ENCODE measurements at regions not wholly inside any gene's neighbourhood (a gene's known extent, or its start where the extent isn't known, plus 50 kb on each side); places are given as distances from the start of the nearest gene placed in this dataset.
A peak's percentile ranks its signal among the peaks of the same experiment; 100 is the strongest.

DNA sequence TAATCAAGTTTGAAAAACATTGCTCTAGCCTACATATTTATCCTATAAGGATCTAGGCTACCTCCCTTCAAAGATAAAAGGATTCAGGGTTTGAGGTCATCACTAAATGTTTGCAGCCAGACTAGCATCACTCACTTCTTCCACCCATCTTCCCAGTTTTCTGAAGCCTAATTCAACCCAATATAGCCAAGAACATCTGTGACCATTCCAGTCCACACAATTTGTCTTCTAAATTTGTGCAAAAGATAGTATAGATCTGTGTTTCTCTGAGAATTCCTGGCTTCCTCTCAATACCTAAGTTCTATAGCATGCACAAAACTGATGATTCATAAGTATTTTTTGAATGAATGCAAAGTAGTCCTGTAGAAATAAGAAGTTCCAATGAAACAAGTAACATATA lies 103.0 kb upstream of the CDK1 start:
- DNase-seq (no peak), ATAC-seq (no peak)
- intact Hi-C loops (cut with DNase I): no loop called here

DNA sequence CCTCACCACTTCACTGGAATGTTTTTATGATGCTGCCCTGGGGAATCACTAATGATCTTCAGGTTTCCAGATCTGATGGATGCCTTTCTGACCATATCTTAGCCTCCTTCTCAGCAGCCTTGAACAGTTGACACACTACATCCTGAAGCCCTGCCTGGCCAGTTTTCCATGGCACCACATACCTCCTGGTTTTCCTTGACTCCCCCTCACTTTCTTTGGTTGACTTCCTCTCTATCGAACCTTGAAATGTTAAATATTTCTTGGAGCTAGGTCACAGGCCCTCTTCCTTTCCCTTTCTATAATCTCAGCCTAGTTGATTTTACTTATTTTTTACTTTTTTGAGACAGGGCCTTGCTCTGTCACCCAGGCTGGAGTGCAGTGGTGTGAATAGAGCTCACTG lies 108.8 kb upstream of the CDK1 start:
- ATAC-seq (no peak), DNase-seq (no peak)
- intact Hi-C loops (cut with DNase I): no loop called here

DNA sequence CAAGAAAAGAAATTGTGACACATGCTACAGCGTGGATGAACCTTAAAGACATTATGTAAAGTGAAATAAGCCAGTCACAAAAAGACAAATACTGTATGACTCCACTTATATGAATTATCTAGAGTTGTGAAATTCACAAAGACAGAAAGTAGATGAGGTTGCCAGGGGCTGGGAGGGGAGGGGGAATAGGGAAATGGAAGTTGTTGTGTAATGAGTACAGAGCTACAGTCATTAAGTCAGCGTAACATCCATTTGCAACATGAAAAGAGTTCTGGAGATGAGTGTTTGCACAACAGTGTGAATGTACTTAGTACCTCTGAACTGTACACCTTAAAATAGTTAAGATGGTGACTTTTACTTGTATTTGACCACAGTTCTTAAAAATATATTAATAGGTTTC lies 112.1 kb upstream of the CDK1 start:
- intact Hi-C loops (cut with DNase I): no loop called here
- ATAC-seq: peak in 1 of 2 donors; percentile 58
- DNase-seq: no peak

DNA sequence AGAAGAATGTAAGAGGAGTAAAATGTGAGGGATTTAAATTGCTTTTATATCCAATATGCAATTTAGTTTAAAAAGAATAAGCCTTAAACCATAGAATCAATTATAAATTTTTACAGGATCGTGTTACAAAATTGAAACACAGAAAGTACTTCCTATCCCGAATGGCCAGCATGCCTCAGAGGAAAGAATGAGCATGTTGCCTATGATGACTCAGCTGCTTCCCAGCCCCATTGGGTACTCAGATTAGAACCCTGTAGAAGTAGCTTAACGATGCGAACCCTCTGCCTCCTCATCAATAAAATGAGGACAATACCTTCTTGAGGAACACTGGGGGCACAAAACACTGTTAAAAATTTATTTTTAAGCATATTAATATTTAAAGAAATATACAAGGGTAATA lies 113.4 kb upstream of the CDK1 start:
- intact Hi-C loops (cut with DNase I): no loop called here
- DNase-seq: no peak
- ATAC-seq: no peak

DNA sequence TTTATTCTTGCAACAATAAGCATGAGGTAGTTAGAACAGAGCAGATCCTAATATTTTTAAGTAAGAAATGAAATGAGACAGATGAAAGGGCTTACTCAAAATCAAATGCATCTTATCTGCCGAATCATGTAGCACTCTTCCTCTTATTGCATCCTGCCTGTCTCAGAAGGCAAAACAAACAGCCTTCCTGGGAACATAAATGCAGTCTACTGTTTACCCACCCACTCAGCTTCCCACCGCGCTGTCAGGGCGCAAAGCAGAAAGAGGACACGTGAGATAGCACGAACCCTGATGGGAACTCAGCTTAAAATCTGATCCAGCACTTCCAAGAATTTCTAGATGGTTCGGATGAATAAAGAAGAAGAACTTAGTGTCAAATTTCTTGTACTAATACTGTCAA lies 114.4 kb upstream of the CDK1 start:
- intact Hi-C loops (cut with DNase I): no loop called here

DNA sequence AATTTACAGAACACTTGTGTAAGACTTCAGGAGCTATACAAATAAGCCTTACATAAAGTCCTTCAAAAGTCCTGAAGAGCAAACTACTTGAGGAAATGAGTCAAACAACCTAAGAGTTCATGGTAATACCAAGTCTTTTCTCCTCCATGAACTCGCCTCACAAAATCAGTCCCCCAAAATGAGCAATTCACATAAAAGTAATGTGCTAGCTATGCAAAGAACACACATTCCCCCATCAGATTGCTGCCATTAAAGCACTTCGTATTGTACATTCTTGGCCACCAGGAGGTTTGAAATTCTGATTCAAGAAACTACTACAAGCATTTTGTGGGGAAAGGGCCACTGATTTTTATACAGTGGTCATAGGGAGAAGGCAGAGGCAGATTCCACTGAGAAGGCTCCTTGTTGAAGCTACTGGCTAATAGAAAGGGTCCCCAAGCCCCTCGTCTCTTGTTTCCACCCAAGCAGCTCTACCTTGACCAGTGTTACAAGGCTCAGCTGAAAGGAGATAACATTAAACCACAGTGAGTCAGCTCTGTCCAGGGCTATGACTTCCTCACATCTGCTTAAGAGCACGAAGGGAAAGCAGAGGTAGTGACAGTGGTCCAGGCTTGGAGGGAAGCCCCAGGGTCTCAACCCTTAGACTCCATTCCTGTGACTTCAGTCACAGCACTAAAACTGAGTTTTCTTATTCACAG lies 115.2 kb upstream of the CDK1 start:
- ATAC-seq (no peak), DNase-seq (no peak)
- intact Hi-C loops (cut with DNase I): no loop called here

More for the DNA sequence above, 114.4 kb upstream of the CDK1 start:
- ATAC-seq: no peak
- DNase-seq: no peak

DNA sequence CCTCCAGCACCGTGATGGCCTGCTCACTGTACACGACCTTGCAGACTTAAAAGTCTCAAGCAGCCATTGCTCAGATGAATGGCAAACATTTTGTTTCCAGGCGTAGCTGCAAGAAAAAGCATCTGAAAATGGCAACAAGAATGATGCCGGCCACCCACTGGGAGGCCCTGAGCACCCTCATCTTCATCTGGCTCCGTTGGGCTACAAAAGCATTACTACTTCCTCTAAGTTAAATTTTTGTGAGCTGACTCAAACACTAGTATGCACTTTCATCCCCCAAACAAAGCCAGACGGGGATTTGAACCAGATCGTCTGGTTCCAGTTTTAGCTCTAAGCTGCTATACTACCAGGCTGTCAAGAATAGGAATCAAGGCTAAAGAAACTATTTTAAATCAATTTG lies 116.6 kb upstream of the CDK1 start:
- DNase-seq: no peak
- no peak for ATAC-seq
- intact Hi-C loops (cut with DNase I): no loop called here

DNA sequence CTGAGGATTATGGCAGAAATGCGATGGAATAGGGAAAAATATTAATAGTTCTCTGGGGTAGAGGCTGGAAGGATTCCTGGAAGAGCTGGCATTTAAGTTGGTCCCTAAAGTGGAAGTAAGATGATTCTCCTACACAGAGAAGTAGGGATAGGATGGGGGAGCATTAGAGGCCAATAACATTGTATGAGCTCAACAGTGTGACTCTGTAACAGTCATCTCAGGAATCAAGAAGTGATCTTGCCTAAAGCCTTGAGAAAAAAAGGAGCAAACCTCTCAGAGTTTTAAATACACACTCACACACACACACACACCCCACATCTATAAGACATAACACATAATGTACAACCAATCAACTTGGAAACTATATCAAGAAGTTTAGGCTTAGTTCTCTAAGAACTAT lies 117.7 kb upstream of the CDK1 start:
- ATAC-seq: no peak
- intact Hi-C loops (cut with DNase I): no loop called here
- DNase-seq: no peak

DNA sequence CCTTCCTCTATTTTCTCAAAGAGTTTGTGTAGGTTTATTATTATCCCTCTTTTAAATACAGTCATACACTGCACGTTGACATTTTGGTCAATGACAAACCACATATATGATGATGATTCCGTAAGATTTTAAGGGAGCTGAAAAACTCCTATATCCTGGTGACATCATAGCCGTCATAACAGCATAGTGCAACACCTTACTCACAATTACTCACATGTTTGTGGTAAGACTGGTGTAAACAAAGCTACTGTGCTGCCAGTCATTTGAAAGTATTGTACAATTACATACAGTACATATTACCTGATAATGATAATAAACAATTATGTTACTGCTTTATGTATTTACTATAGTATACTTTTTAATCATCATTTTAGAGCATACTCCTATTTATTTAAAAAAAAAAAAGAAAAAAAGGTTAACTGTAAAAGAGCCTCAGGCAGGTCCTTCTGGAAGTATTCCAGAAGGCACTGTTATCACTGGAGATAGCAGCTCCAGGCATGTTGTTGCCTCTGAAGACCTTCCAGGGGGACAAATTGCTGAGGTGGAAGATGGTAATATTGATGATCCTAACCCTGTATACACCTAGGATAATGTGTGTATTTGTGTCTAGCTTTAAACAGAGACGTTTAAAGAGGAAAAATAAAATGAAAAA lies 123.3 kb upstream of the CDK1 start:
- no peak for ATAC-seq
- intact Hi-C loops (cut with DNase I): loop anchor here in 1 of 2 donors (10.0 kb wide), 1 partner anchor 560 kb away; no protein-coding TSS in a partner anchor
- DNase-seq: no peak

DNA sequence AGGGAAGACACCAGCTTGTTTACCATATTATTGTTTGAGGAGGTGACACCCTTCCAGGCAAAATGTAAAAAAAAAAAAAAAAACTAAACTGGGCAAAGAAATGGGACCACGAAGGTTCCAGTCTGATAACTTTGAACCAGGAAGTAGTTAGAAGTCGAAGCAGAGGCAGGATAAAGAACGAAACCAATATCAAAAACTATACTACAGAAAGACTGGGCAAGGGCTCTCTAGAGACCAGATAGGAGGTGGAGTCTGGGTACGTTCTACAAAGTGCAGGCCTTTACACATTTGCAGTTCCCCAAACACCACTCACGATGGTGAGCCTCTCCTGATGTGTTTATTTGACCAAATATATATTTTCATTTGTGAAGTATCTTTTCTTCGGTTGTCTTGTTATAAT lies 125.7 kb upstream of the CDK1 start:
- ATAC-seq: no peak
- intact Hi-C loops (cut with DNase I): loop anchor here in 1 of 2 donors (10.0 kb wide), 1 partner anchor 558 kb away; no protein-coding TSS in a partner anchor
- DNase-seq: no peak

DNA sequence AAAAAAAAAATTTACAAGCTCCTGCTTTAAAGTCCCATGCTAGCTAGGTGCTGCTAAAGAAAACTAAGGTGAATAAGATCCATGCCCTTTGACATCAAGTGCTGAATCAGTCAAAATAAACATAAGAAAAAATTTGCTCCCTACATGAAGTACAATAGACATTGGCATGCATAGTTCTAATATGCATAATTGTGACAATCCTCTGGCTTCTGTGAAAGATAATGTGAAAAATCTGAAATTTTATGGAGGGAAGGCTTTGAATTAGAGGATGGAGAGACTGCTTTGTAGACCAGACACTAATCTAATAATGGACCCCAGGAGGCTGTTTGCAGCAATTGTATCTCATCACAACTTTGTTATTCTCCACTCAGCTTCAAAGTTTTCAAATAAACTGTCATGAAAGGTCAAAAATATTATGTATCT lies 127.9 kb upstream of the CDK1 start:
- ATAC-seq (no peak), DNase-seq (no peak)
- intact Hi-C loops (cut with DNase I): loop anchor here in 1 of 2 donors (10.0 kb wide), 1 partner anchor 556 kb away; no protein-coding TSS in a partner anchor

DNA sequence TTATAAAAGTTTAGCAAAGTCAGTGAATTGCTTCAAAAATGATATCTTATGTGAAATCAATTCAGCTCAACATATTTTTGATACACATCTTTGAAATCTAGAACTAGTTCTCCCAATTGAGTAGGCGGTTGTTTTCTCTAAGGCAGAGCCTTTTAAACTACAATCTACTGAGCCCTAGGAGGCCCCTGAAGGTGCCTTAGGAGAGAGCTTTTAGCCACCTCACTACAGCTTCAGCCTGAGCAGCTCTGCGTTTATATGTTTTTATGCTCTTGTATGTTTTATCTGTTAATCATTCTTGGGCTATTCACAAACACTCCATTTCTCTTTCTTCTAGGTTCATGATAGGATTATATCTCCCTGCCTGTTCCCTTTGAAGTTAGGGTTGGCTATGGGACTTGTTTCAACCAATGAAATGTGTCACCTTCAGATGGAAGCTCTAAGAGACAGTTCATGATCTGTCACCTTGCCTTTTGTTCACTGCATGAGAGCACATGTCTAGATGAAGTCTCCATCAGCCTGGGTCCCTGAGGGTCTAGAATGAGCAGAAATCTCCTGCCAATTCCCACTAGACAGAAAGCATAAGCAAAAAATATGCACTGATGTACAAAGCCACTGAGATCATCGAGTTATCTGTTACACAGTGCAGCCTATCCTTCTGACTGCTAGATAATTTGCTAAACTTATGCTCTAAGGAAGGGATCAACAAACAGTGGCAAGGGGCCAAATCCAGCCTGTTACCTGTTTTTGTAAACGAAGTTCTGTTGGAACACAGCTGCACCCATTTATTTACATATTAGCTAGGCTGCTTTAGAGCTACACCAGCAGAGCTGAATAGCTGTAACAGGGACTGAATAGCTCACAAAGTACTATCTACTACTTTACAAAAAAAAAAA lies 128.5 kb upstream of the CDK1 start:
- no peak for DNase-seq
- intact Hi-C loops (cut with DNase I): loop anchor here (5.0 to 10.0 kb wide), 2 partner anchors 547 to 555 kb away; no protein-coding TSS in a partner anchor

DNA sequence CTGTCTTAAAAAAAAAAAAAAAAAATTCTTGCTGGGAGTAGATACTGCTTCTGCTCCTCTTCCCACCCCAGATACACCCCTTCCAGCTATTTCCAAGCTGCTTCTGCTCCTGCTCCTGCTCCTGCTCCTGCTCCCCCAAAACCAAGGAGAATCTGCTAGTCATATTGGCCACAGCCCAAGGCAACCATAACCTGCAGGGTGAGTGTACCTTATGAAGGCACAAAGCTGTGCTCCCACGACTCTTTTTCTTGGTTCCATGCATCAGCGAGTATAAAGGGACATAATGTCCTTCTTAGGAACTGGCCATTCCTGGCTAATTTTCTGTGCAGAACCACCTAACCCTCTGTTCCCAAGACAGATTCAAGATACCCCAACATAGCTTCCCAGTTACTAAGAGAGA lies 129.5 kb upstream of the CDK1 start:
- intact Hi-C loops (cut with DNase I): loop anchor here in 1 of 2 donors (5.0 kb wide), 1 partner anchor 546 kb away; no protein-coding TSS in a partner anchor
- DNase-seq: no peak
- ATAC-seq: no peak

More for the DNA sequence above, 128.5 kb upstream of the CDK1 start:
- ATAC-seq: no peak

DNA sequence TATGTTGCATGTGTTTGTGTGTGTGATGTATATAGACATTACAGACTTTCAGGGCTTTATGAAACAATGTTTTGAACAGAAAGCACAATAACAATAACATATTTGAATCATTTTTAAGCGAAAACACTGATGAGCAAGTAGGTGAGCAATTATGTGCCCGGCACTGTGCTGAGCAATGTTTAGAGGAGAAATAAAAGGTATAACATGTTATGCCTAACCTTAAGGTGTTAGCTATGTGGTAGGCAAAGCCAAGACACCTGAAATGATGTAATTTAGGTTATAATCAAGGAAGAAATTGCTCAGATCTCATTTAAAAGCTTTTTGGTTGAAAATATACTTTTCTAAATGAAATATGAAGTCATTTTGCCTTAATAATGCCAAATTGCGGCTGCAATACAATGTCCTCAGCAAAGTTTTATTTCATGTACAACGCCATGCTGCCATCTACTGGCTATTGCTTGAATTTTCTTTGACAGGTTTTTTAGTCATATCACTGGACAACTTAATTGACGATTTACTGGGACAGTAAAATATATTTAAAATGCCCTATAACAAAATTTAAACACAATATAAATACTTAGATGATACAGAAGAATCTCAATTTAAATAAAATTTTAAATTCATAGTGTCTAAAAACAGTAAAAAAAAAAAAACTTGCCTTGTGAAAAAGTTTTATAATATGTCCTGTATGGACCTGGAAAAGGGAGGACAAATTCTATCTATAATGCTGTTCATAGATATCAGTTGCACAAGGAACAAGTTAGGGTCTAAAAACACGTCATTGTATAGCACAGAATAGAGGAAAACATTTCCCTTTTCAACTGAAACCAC lies 131.1 kb upstream of the CDK1 start:
- DNase-seq (no peak), ATAC-seq (peak in 1 of 2 donors; percentile 49)
- intact Hi-C loops (cut with DNase I): loop anchor here (2.0 to 5.0 kb wide), 2 partner anchors 200 to 545 kb away; no protein-coding TSS in a partner anchor

DNA sequence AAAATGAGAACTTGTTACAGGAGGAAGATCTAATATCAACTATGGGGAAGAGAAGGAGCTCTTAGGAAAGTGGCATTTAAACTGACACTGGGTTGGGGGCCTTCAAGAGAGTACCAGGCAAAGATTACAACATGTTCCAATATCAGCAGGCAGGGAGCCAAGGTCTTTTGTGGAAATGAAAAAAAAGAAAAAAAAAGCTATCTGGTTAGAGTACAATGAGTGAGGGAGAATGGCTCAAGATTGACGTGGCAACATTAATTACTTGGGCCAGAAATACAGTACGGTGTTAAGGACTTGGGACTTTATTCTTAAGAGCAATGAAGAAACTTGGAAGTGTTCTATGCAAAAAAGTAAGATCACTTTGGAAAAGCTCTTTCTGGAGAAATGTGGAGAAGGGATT lies 132.3 kb upstream of the CDK1 start:
- ATAC-seq (no peak), DNase-seq (no peak)
- intact Hi-C loops (cut with DNase I): loop anchor here (2.0 to 5.0 kb wide), 2 partner anchors 199 to 544 kb away; no protein-coding TSS in a partner anchor

DNA sequence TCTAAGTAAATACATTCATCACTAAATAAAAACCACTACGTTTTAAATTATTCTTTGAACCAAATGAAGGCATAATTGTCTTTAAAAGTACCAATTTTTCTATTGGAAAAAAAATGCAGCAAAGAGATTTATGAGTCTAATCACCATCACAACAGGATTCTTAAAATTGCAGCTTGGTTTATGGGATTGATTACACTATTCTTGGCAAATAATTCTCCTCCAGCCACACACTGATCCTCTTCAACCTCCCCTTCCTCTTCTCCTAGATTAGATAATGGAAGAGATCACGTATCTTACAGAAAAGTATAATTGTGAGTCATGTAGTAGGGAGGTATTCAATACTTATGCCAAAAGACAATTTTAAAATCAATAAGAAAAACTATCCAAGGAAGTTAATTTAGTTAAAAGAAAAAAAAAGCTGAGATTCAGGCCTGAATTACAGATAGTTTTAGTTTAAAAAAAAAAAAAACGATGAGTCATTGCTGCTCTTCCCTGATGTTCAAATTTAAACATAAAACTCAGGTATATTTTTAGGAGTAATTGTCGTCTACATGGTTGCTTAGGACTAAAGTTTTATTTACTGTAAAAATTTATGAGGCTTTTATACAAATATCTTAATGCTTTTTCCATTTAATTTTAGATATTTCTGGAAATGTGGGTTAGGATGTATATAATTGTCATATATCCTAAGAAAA lies 133.7 kb upstream of the CDK1 start:
- ATAC-seq: no peak
- intact Hi-C loops (cut with DNase I): loop anchor here in 1 of 2 donors (5.0 kb wide), 1 partner anchor 542 kb away; no protein-coding TSS in a partner anchor
- no peak for DNase-seq

DNA sequence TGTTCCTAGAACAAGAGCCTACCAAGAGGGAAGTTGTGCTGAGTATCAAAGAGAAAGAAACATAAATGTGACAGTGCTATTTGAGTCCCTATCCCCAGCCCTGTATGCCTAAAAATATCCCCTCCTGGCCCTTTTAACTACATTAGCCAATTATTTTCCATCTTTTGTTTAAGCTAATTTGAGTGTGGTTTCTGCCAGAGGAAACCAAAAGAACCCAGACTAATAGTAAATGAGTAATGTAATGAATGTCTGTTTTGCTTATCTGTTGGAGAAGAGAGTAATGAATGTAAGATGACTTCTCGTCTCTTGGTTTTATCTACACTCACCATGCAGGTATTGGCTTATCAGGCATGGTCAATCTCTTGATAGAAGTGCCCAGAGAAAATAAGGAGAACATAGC lies 134.4 kb upstream of the CDK1 start:
- ATAC-seq (no peak), DNase-seq (no peak)
- intact Hi-C loops (cut with DNase I): no loop called here

DNA sequence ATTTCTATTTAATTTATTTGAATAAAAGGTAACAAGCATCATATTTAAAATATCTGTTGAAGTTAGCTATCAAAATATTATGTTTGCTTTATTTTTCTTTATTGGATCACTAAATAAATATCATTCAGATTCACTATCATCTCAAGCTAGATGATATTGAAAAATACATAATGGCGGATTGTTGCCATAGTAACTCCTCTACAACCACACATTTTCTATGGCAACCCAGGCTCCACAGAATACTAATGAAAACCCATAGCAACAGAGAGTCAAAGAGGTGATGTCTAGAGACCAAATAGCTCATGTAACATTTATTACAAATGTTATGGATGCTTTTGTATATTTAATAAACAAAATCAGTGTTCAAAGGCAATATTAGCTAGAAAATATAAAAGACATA lies 148.9 kb upstream of the CDK1 start:
- intact Hi-C loops (cut with DNase I): no loop called here
- DNase-seq: no peak
- ATAC-seq: no peak

Data from left cardiac atrium (tissue), 4 donors.